Glomerular endothelial cell (primary cell): ENCODE measurements at regions not wholly inside any gene's neighbourhood (a gene's known extent, or its start where the extent isn't known, plus 50 kb on each side); places are given as distances from the start of the nearest gene placed in this dataset.

Experiments
- DNase-seq: peaks from one replicate; pipeline ENCODE4 v3.0.0-alpha.2; 2011; ENCODE audit warnings: low read depth, low spot score; ENCODE audit errors: extremely low read depth

DNA sequence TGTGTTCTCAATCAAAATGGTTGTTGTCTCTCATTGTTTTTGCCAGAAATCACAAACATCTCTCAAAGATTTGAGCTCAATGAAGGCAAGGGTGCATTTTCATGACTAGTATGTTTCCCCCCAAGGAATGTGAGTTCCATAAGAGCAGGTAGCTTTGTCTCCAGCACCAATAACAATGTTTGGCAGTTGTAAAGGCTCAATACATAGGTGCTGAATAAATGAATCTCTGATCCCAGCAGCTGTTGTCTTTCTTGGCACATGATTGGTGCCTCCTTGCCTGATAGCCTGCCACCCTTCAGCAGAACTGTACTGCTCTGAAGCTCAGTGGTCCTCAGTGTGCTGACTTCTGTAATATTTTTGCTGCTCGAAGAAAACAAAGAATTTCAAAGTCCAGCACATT is 103.1 kb upstream of the CDH11 start:
- DNase-seq: no peak

DNA sequence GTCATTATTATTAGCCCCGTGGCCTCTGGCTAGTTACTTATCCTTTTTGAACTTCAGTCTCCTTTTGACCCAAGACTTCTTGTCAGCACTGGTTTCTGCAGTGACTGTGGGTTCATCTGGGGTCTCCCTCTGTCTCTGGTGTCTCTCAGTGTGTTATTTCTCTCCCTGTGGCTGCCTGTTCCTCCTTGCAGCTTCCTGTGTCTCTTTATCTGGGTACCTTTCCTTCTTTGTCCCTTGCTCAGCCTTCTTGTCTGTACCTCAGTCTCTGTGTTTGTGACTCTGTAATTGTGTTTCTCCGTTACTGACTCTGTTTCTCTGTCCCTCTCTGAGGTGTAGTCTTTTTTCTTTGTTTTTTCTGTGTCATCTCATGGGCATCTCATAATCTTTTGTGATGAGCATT is 102.6 kb upstream of the CDH11 start:
- no peak for DNase-seq

DNA sequence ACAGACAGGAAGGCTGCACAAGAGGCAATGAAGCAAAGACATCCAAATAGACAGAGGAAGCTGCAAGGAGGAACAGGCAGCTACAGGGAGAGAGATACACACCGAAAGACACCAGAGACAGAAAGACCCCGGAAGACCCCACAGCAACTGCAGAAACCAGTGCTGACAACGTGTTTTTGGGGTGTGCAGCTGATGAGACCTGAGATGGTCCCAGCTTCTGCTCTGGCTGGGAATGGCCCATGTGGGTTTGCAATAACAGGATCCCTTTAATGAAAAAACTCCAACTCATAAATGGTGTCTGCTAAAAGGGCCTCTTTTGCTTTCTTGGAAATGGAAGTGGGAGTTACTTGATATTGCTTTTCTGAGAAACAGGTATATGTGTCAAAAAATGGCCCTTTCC is 101.5 kb upstream of the CDH11 start:
- DNase-seq: no peak

DNA sequence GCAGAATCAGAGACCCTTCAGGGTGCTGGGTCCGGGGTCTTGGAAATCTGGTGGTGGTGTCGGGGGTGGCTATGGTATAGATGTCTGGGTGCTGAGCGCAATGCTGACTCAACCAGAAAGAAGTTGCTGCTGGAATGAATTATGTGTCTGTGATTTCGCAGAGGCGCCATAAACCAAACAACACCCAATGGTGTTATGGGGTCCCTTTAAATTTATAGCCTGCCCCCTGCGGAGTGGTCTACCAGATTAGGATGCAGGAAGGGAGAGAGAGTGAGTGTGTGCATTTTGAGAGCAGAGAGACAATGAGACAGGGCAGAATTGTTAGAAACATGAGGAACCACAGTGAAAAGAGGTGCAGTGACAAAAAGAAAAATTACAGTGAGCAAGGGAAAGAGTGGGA is 100.7 kb upstream of the CDH11 start:
- no peak for DNase-seq

DNA sequence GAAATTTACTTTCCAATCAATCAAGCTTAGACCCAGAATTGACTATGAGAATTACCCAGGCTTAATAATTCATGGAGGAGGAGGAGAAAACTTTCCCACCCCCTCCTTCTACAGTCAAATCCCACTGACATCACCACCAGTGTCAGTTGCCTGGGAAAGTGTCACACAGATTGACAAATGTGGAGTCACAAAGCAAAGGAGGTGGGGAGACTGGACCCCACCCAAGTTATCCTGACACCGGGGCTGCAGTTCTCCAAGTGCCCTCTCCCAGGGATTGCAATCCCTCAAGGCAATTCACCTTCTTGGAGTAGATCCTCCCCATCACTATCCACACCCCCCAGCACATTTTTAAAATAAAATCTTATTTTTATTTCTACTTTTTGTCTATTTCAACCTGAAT is 100.2 kb upstream of the CDH11 start:
- DNase-seq: no peak

DNA sequence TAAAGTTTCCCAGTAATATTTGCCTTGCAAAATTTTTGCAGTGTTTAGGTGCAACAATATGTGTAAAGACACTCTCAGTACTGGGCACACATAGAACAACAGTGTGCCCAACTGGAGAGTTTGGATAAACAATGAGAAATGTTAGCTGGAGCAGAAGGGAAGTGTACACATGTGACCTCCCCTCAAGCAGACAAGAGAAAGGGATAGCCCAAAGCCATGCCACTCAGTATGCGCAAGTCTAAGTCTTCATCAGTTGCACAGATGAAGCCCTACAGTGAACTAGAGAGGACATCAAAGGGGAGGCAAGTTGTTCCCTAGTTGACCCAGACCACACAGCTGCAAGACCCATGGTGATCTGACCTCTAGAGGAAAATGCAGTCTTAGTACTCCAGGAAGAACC is 97.9 kb upstream of the CDH11 start:
- no peak for DNase-seq

DNA sequence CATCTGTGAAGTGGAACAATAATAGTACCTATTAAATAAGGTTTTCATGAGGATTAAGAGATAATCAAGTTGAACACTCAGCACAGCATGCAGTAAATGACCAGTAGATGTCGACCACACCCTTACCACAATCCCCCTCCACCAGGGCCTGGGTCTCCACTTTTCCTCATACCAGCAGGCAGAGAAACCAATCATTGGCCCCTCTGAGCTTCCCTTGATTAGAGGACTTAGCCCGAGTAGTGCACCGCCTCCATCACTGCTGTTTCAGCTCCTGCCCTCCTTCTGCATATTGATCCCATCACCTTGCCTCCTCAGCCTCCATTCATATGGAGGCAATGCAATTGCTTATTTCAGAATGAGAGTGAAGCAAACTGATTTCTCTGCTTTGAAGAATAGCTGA is 96.5 kb upstream of the CDH11 start:
- DNase-seq: no peak

DNA sequence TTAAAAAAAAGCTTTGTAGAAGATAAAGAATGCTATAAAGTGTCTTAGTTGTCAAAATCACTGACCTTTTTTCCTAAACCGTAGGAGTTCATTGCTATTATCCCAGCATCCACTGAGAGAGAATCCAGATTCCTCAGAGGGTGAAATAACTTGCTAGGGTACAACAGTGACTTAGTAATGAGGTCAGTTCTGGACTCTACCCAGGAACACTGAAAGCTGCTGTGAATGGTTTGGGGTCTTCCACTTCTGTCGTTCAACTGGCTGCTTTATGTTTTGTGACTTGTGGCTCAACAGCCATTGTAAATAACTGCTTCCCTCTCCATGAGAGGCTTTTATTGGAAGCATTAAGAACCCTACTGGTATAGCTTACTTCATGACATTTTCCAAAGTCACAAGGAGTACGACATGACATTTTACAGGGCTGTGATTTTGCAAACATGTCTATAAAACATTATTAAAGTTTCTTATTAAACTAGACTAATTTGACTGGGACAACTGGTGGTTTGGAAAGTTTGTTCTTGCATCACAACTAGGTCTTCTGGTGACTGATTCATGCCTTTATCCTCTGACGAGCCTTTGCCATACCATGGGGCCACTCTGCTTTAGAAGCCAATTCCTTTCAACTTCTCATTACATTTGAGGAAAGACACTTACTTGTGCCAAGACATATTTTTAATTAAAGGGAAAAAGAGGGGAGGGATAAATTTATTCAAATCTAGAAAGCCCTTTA is 92.2 kb upstream of the CDH11 start:
- no peak for DNase-seq

DNA sequence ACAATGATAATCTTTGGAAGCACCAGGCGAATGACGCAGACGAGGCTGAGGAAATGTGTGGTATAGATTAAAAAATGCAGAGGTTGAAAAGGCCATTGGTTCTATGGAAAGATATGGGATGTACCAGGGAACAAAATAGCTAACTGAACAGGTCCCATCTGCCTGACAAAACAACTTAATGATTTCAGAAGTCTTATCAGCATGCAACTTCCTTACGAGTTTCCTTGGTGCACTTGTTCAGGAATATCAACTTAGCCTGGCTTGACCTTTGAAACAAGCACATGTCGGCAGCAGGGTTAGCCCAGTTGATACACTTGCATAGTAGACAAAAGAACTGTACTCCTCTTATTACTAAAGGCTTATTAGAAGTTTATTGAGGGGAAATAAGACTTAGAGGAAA is 90.9 kb upstream of the CDH11 start:
- DNase-seq: no peak

DNA sequence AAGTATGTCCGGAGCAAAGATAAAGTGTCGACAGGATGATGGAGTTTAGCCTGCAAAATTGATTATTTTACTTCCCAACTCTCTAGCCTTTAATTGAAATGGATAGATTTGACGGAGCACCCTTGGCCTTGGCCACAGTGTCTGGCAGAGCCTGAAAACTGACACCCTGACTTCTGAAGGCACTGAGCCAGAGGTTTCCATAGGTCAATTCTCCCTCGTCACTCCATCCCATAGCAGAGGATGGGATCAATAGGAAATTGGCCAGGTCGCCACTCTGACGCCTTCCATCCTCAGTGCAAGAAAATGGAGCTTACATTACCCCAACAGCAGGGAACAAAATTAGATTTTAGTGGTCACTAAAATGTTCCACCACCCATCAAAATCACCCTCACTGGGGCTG is 90.4 kb upstream of the CDH11 start:
- DNase-seq: no peak

DNA sequence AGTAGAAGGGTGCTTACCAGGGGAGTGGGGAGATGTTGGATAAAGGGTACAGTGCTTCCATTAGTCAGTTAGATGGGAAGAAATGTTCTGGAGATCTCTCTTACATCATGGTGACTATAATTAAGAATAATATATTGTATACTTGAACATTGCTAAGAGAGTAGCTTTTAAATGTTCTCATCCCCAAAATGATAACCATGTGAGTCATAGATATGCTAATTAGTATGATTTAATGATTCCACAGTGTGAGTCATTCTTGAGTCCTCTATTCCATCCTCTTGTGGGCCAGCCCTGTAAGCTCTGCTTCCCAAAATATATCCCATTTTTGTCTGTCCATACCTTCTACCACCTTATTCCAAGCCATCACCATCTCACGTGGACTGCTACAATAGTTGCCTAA is 80.6 kb upstream of the CDH11 start:
- DNase-seq: no peak

DNA sequence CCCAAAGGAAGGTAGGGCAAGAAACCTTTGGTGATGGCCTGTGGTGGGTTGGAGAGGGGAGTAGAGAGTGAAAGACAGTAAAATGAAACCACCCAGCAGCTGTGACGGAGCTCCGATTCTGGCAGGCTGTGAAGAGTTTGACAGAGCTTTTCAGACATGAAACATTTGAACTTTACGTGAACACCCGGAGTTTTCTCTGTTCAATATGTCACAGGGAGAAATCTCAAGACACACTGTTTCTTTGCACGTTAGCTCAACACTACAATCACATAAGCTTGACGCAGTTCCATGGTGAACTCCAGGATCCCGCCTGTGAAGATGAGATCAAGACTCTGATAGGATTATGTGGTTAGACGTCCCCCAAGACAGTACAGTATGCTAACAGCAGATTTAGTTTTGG is 79.6 kb upstream of the CDH11 start:
- no peak for DNase-seq

DNA sequence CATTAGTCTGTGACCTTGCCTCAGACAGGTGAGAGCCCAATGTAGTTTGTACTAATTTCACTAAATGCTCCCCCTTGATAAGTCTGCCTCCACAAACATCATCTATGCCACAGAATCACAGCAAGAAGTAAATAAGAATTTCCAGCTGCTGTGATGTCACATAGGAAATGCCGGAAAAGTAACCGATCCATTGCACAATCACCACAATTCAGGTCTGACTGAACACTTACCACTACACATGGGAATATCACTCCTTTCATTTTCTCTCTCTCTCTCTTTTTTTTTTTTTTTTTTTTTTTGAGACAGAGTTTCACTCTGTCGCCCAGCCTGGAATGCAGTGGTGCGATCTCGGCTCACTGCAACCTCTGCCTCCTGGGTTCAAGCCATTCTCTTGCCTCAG is 79.0 kb upstream of the CDH11 start:
- no peak for DNase-seq

DNA sequence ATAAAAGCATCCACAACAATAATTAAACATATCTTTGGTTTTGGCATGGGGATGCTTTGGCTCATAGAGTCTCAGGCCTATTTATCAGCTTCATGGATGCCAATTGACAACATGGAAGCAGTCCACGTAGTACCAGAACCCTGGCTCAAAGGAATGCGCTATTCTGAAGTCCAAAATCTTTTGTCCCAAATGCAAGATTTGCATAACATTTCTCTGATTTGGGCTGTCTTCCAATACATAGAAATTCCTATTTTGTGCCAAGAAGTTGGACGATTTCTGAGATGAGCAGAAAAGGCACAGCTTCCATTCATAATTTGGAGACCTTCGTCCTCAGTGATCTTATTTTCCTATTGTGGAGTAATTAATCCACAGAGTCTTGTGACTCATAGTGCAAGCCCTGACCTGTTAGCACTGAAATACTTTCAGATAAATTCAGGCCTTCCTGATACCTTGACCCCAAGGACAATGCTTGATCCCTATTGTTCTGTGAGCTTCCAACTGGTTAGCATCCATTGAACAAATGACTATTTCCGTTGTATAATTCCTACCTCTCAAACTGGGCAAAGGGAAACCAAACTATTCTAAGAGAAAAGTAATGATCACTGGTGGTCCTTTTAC is 78.4 kb upstream of the CDH11 start:
- no peak for DNase-seq

DNA sequence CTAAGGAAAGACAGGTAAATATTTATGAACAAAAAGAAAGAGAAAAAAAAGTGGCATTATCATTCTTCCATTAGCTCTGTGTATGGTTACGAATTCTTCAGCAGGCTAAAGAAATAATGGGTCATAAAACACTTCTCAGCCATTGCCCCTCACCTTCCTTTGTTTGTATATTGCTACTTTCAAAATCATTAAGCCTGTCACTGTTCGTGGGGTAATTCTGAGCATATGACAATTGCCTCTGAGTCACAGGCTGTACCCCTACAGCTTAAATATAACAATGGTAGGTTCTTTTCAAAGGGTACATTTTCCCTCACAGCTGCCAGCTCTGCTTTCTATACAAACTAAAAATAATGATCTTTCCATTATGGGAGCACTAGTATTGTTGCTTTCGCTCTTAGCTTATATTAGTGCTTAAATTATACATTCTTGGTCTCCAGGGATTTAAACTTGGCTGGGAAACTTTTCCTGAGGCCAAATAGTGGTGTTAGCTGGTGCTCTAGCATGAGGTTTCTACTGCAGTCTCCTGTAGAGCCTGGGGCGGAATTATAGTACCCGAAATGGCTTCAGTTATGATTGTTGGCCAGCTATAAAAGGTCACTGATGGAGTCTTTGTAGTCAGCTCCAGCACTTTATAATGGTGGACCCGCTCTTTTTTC is 74.7 kb upstream of the CDH11 start:
- DNase-seq: no peak

DNA sequence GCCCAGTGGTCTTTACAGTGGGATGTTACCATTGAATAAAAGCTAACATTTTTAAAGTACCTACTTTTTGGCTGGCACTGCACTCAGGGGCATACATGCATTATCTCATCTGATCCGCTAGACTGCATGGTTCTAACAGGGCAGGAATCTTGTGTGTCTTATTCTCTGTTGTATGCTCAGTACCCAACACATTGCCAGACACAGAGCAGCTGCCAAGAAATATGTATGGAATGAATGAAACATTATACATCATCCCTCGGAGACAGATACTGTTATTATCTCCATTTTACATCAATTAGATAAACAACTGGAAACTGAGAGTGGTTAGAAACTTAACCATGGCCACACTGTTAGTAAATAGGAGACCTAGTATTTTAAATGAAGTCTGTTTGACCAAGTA is 74.1 kb upstream of the CDH11 start:
- DNase-seq: no peak

DNA sequence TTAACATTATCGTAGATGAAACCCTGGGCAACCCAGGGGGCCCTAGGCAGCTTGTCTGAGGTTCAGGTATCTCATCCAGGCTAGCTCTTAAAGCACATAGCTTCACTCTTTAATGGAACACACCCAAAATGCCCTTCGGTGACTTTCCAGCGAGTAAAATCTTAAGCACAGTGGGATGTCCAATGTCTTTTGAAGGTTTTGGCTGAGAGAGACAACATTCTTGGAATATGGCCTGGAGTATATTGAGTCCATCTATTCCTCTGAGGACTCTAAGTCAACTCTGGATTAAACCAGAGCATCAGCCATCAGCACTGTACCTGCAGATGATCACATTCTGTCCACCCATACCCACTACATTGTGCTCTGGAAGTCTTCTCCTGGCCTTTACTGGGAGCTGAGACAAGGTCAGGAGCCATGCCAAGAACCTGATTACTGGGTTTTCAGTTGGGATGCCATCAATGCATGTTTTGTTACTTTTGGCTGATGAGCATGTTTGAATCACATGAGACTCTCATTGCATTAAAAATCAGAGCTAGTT is 63.4 kb upstream of the CDH11 start:
- no peak for DNase-seq

DNA sequence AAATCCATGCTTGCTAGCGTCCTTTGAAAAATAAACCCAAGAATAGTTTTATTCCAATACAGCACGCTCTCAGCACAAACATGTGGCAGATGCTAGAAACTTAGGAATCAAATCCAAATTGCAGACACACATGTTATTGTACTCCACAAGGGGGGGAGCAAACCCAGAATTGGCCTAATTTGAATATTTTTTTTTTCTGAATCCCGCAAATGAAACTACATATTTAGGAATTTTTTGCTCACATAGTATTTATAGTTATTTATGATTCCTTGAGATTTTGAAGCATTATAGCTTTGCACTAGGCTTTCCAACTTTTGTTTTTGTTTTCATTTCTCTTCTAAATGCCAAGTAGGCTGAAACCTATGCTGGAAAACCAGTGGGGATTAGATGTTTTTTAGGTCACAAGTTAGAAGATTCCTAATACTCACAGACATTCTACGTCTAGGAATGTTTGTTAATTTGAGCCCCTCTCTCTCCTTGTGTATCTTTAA is 59.3 kb upstream of the CDH11 start:
- no peak for DNase-seq

DNA sequence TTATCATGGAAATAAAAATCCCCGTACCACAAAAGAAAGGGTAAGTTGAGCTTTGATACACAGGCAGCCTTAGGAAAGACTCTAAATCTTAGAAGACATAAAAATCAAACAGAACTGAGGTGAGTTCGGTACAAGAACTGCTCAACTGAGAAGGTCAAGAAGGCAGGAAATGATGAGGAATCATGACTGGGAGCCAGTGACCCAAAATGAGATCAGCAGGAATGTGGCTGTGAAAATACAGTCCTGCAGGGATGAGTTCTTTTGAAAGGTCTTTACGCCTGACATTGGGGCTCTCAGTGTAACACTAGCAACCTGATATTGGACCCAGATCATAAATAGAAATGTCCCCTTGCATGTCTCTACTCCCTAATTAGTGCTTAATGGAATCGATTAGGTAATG is 56.3 kb upstream of the CDH11 start:
- DNase-seq: no peak

DNA sequence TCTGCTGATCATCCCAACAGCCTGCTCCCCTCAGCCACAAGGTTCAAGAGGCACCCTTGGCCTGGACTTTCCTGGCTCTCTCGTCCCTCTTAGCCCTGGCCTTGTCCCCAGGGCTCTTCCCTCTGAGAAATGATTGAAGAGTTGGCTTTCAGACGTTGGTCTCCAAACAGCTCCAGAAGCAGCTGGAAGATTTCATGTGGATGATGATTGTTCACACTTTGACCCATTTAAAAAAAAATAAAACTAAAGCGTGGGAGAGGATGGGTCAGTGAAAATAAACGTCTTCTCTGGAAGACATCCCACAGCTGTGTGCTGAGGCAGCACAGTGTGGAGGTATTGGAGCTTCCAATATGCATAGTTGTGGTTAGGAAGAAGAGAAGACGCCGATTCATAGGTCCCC is 54.7 kb upstream of the CDH11 start:
- no peak for DNase-seq

DNA sequence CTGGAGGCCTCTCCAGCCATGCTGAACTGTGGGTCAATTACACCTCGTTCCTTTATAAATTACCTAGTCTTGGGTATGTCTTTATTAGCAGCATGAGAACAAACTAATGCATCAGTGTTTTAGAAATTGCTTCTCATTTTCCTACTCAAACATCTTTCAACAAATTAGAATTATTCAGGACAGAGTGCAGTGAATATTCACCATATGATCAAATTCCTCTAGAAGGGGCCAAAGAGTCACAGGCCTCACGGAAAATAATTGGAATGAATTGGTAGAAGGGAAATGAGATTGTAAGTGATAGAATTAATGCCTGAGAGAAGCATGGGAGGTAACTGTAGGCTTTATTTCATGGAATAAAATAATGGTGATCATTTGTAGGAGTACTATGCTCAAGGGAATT is 50.5 kb upstream of the CDH11 start:
- DNase-seq: no peak
